H1 (cell line): ENCODE measurements at regions not wholly inside any gene's neighbourhood (a gene's known extent, or its start where the extent isn't known, plus 50 kb on each side); places are given as distances from the start of the nearest gene placed in this dataset.

Experiments
- CTCF ChIA-PET: fragments of 300-600 bp; sonication (Branson Sonifier 250); formaldehyde crosslinking; loops from one replicate; lab custom pipeline; 2021; ENCODE audit not compliant: partially characterized antibody; lab: Charles Lee
- POLR2A ChIA-PET: fragments of 300-600 bp; sonication (Branson Sonifier 250); formaldehyde crosslinking; loops from one replicate; lab custom pipeline; 2021; ENCODE audit warnings: inconsistent platforms; ENCODE audit not compliant: partially characterized antibody; lab: Charles Lee
- DNase-seq, 2 experiments: peaks; one replicate each; pipeline versions ENCODE4 v3.0.0 to v3.0.0-alpha.2; 2010 to 2022; ENCODE audit warnings: low spot score in 2 of 2, low read depth in 1 of 2, mixed read lengths in 1 of 2
- FAIRE-seq: peaks from 2 replicates; lab custom pipeline; 2011; peaks lifted over from hg19 to GRCh38; lab: Jason Lieb, UNC
- H2AFZ ChIP-seq: 2 replicates; pipeline ENCODE4 v1.8.1; 2012; ENCODE audit warnings: low read length, inconsistent platforms
- H2AK5ac ChIP-seq: 2 replicates; pipeline ENCODE4 v1.6.1; 2013; ENCODE audit warnings: low read depth, low read length
- H2BK120ac ChIP-seq: replicated peaks from 2 replicates; pipeline ENCODE3; 2013; ENCODE audit warnings: low read depth, low read length, inconsistent platforms
- H2BK12ac ChIP-seq: 2 replicates; pipeline ENCODE4 v1.6.1; 2013; ENCODE audit warnings: low read depth, low read length
- H2BK15ac ChIP-seq: 2 replicates; pipeline ENCODE4 v1.6.1; 2013; ENCODE audit warnings: low read length
- H2BK20ac ChIP-seq: 2 replicates; pipeline ENCODE4 v1.6.1; 2013; ENCODE audit warnings: low read length
- H2BK5ac ChIP-seq: 2 replicates; pipeline ENCODE4 v1.6.1; 2013; ENCODE audit warnings: low read depth, low read length
- H3K14ac ChIP-seq: 2 replicates; pipeline ENCODE4 v1.6.1; 2013; ENCODE audit warnings: inconsistent platforms; ENCODE audit not compliant: insufficient read length
- H3K18ac ChIP-seq: 2 replicates; pipeline ENCODE4 v1.6.1; 2013; ENCODE audit warnings: low read length; ENCODE audit errors: extremely low read depth
- H3K23ac ChIP-seq: 2 replicates; pipeline ENCODE4 v1.6.1; 2013; ENCODE audit warnings: inconsistent platforms; ENCODE audit not compliant: insufficient read length
- H3K23me2 ChIP-seq: 2 replicates; pipeline ENCODE4 v1.6.1; 2013; ENCODE audit warnings: low read depth, low read length
- H3K27ac ChIP-seq: 2 replicates; pipeline ENCODE4 v1.6.1; 2011; ENCODE audit warnings: low read depth, low read length, inconsistent platforms
- H3K27me3 ChIP-seq, 4 experiments: replicated peaks in 1 of 4; 1 replicate in 1 of 4; 2 replicates in 3 of 4; pipeline versions ENCODE4 v1.6.1 to v1.8.1; 2011 to 2013; ENCODE audit warnings: low read length in 3 of 4, mild to moderate bottlenecking in 3 of 4, inconsistent platforms in 2 of 4, mixed read lengths in 2 of 4, moderate library complexity in 1 of 4; ENCODE audit not compliant: control insufficient read depth in 3 of 4, insufficient read depth in 3 of 4; ENCODE audit errors: extremely low read depth in 1 of 4
- H3K36me3 ChIP-seq, 4 experiments: 2 replicates each; pipeline versions ENCODE4 v1.6.1 to v1.8.1; 2011 to 2013; ENCODE audit warnings: mild to moderate bottlenecking in 4 of 4, low read length in 3 of 4, moderate library complexity in 2 of 4, control low read depth in 1 of 4, inconsistent platforms in 1 of 4; ENCODE audit not compliant: insufficient read depth in 4 of 4, control insufficient read depth in 2 of 4
- H3K4ac ChIP-seq: replicated peaks from 2 replicates; pipeline ENCODE3; 2013; ENCODE audit warnings: low read length, low read depth, mixed read lengths, inconsistent platforms; ENCODE audit not compliant: insufficient read length
- H3K4me1 ChIP-seq, 4 experiments: replicated peaks in 1 of 4; 1 replicate in 1 of 4; 2 replicates in 3 of 4; pipeline versions ENCODE4 v1.6.1 to v1.8.1; 2011 to 2013; ENCODE audit warnings: low read length in 3 of 4, inconsistent platforms in 2 of 4, mixed read lengths in 1 of 4; ENCODE audit not compliant: insufficient read depth in 4 of 4, control insufficient read depth in 3 of 4
- H3K4me2 ChIP-seq, 2 experiments: 2 replicates each; pipeline versions ENCODE4 v1.6.1 to v1.8.1; 2011 to 2013; ENCODE audit warnings: low read depth in 2 of 2, low read length in 2 of 2, control low read depth in 1 of 2, inconsistent platforms in 1 of 2, mild to moderate bottlenecking in 1 of 2; ENCODE audit not compliant: insufficient read depth in 1 of 2
- H3K4me3 ChIP-seq, 4 experiments: fragments of 200-600, 300-600 bp in 1 of 4; sonication (generic), shearing (Covaris generic), sonication (Bioruptor Twin) in 1 of 4; 2 replicates each; pipeline versions ENCODE4 v1.5.1 to v1.8.1; 2011 to 2016; ENCODE audit warnings: low read length in 4 of 4, low read depth in 3 of 4, control low read depth in 2 of 4, inconsistent platforms in 2 of 4, mild to moderate bottlenecking in 2 of 4, mixed read lengths in 1 of 4, moderate library complexity in 1 of 4; ENCODE audit not compliant: insufficient read depth in 2 of 4; ENCODE audit errors: extremely low read depth in 1 of 4
- H3K56ac ChIP-seq: replicated peaks from 2 replicates; pipeline ENCODE3; 2013; ENCODE audit warnings: low read depth, mild to moderate bottlenecking, mixed read lengths, low read length, inconsistent platforms; ENCODE audit not compliant: insufficient read length
- H3K79me1 ChIP-seq: 2 replicates; pipeline ENCODE4 v1.6.1; 2013; ENCODE audit warnings: low read depth, low read length, control low read depth
- H3K79me2 ChIP-seq, 2 experiments: 2 replicates each; pipeline versions ENCODE4 v1.6.1 to v1.8.1; 2012 to 2013; ENCODE audit warnings: low read length in 2 of 2, mild to moderate bottlenecking in 2 of 2, inconsistent platforms in 1 of 2; ENCODE audit not compliant: insufficient read depth in 2 of 2, control insufficient read depth in 1 of 2
- H3K9ac ChIP-seq, 4 experiments: replicated peaks in 1 of 4; 1 replicate in 1 of 4; 2 replicates in 3 of 4; pipeline versions ENCODE4 v1.6.1 to v1.8.1; 2011 to 2013; ENCODE audit warnings: low read depth in 3 of 4, low read length in 3 of 4, control low read depth in 2 of 4, mild to moderate bottlenecking in 2 of 4, moderate library complexity in 2 of 4, inconsistent platforms in 1 of 4; ENCODE audit errors: extremely low read depth in 1 of 4
- H3K9me3 ChIP-seq, 2 experiments: 2 replicates each; pipeline versions ENCODE4 v1.6.1 to v1.8.1; 2012 to 2013; ENCODE audit warnings: mild to moderate bottlenecking in 2 of 2, moderate library complexity in 2 of 2, control low read depth in 1 of 2, inconsistent platforms in 1 of 2, low read depth in 1 of 2, low read length in 1 of 2, mixed read lengths in 1 of 2; ENCODE audit not compliant: insufficient read depth in 2 of 2
- H4K20me1 ChIP-seq, 2 experiments: replicated peaks in 1 of 2; 2 replicates each; pipeline versions ENCODE3 to v1.8.1; 2011 to 2013; ENCODE audit warnings: inconsistent platforms in 2 of 2, low read length in 2 of 2, mild to moderate bottlenecking in 1 of 2; ENCODE audit not compliant: insufficient read depth in 2 of 2, control insufficient read depth in 1 of 2
- H4K5ac ChIP-seq: 2 replicates; pipeline ENCODE4 v1.6.1; 2013; ENCODE audit warnings: low read length, low read depth, mixed read lengths, inconsistent platforms; ENCODE audit not compliant: insufficient read length
- H4K8ac ChIP-seq: 2 replicates; pipeline ENCODE4 v1.8.0; 2013; ENCODE audit warnings: mild to moderate bottlenecking, moderate library complexity, low read length, inconsistent platforms; ENCODE audit not compliant: insufficient read depth; ENCODE audit errors: extremely low read depth
- H4K91ac ChIP-seq: replicated peaks from 2 replicates; pipeline ENCODE3; 2013; ENCODE audit warnings: low read length, mixed read lengths, inconsistent platforms; ENCODE audit not compliant: insufficient read length
- BRCA1 ChIP-seq: IDR thresholded peaks from 2 replicates; pipeline ENCODE4 v1.6.1; 2012; ENCODE audit warnings: low read depth, low read length, improper control_type of control experiment
- CBX5 ChIP-seq: fragments of 300-800, 300-1000 bp; sonication (generic); IDR thresholded peaks from 2 replicates; pipeline ENCODE4 v1.7.1; 2016; ENCODE audit warnings: antibody characterized with exemption, low read length, low read depth
- CBX8 ChIP-seq: fragments of 300-800, 300-1000 bp; sonication (generic); IDR thresholded peaks from 2 replicates; pipeline ENCODE4 v1.7.1; 2016; ENCODE audit warnings: low read depth, low read length, borderline replicate concordance
- CHD2 ChIP-seq: IDR thresholded peaks from 2 replicates; pipeline ENCODE4 v1.6.1; 2012; ENCODE audit warnings: low read length, improper control_type of control experiment
- KDM5A ChIP-seq: fragments of 200-600 bp; IDR thresholded peaks from 2 replicates; pipeline ENCODE4 v1.7.1; 2012; ENCODE audit warnings: mild to moderate bottlenecking, low read length, inconsistent platforms, mixed read lengths
- POLR2A ChIP-seq, 2 experiments: IDR thresholded peaks; 1 replicate in 1 of 2; 2 replicates in 1 of 2; pipeline ENCODE4 v1.6.1; 2011; ENCODE audit warnings: low read depth in 2 of 2, low read length in 2 of 2, mild to moderate bottlenecking in 2 of 2; ENCODE audit errors: control extremely low read depth in 1 of 2
- POLR2AphosphoS5 ChIP-seq: IDR thresholded peaks from 2 replicates; pipeline ENCODE4 v1.6.1; 2011; ENCODE audit warnings: low read depth, low read length
- RFX5 ChIP-seq: IDR thresholded peaks from 2 replicates; pipeline ENCODE4 v1.6.1; 2011; ENCODE audit warnings: low read depth, low read length, improper control_type of control experiment, borderline replicate concordance
- SIRT6 ChIP-seq: IDR thresholded peaks from one replicate; pipeline ENCODE4 v1.7.1; 2012; ENCODE audit warnings: low read length, inconsistent platforms
- SUZ12 ChIP-seq: fragments of 200-600 bp; sonication (generic); IDR thresholded peaks from 2 replicates; pipeline ENCODE4 v1.6.1; 2012; ENCODE audit warnings: mild to moderate bottlenecking, inconsistent platforms, low read length, moderate library complexity, mixed read lengths
- TEAD4 ChIP-seq: IDR thresholded peaks from 2 replicates; pipeline ENCODE4 v1.6.1; 2012; ENCODE audit warnings: low read depth, low read length, inconsistent platforms, mixed read lengths
- YY1 ChIP-seq: IDR thresholded peaks from 2 replicates; pipeline ENCODE4 v1.6.1; 2011; ENCODE audit warnings: low read depth, mild to moderate bottlenecking, low read length
- WGBS, 2 experiments: shearing (Covaris generic) in 1 of 2; methylation state at CpG; one replicate each; pipeline versions ENCODE4 v1.1.6 to v1.1.7; 2013 to 2015; ENCODE audit warnings: low lambda C conversion rate in 2 of 2, mixed read lengths in 2 of 2, inconsistent platforms in 1 of 2, low coverage in 1 of 2, missing lambda C conversion rate in 1 of 2; ENCODE audit not compliant: insufficient replicate concordance in 2 of 2, insufficient coverage in 1 of 2, insufficient read length in 1 of 2; ENCODE audit errors: extremely low coverage in 1 of 2, missing lambda C conversion rate in 1 of 2; 5-methylcytosine and 5-hydroxymethylcytosine counted together
- TF ChIP-seq, protein P1 (sequence below): IDR thresholded peaks from 2 replicates; pipeline ENCODE4 v1.6.1; 2012; ENCODE audit warnings: inconsistent platforms

GRCh38 chr1:187836557-187836956 is 1007.8 kb downstream of the PLA2G4A start:
- DNase-seq (no peak), FAIRE-seq (no peak)
- Histone ChIP-seq H3K4ac (no peak overlapping the region), H2BK120ac (no peak overlapping the region), H3K27me3 (no peaks in the 10 kb centered on the region), H2BK15ac (no peak overlapping the region), H3K14ac (no peak overlapping the region), H3K4me3 (no peak overlapping the region), H4K20me1 (no peaks in the 10 kb centered on the region), H3K56ac (no peak overlapping the region), H2AFZ (peak overlapping the region; percentile 62; the same call in 1 of the 2 replicates), H3K79me2 (no peaks in the 10 kb centered on the region), H3K4me1 (no peaks in the 10 kb centered on the region), H3K79me1 (no peaks in the 10 kb centered on the region), H3K9me3 (no peaks in the 10 kb centered on the region), H3K23me2 (no peaks in the 10 kb centered on the region), H3K36me3 (no peaks in the 10 kb centered on the region; a peak in 1 of 8 replicates), H4K8ac (no peak overlapping the region), H3K27ac (no peak overlapping the region), H4K91ac (no peak overlapping the region), H3K4me2 (no peak overlapping the region), H4K5ac (no peak overlapping the region), H2AK5ac (no peak overlapping the region), H2BK5ac (no peak overlapping the region), H2BK20ac (no peak overlapping the region), H2BK12ac (no peak overlapping the region), H3K18ac (no peak overlapping the region), H3K23ac (no peak overlapping the region), H3K9ac (no peak overlapping the region)
- ChIA-PET CTCF (no interaction called here), POLR2A (interaction anchor here (0.6 kb wide), 1 partner anchor 296 kb away, joined by 4 read pairs; no protein-coding TSS in a partner anchor)
- TF ChIP-seq YY1 (no peak), POLR2AphosphoS5 (no peak), KDM5A (no peak), CBX5 (no peak), RFX5 (no peak), CHD2 (no peak), SUZ12 (no peak), POLR2A (IDR thresholded peaks at IDR 0.05; ENCODE audit: control extremely low read depth in 1 of 2, low read depth in 2 of 2, low read length in 2 of 2) (no peak), BRCA1 (no peak), TEAD4 (no peak), SIRT6 (no peak), CBX8 (no peak)
- TF ChIP-seq, protein P1, sequence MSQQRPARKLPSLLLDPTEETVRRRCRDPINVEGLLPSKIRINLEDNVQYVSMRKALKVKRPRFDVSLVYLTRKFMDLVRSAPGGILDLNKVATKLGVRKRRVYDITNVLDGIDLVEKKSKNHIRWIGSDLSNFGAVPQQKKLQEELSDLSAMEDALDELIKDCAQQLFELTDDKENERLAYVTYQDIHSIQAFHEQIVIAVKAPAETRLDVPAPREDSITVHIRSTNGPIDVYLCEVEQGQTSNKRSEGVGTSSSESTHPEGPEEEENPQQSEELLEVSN = no peak
- WGBS, 2 experiments = 95% methylated on average over 12 of the region's 12 CpGs; no CpG with 5 or more reads in 1 of the 2 experiments
